Psoas muscle (tissue), 7 donors: ENCODE measurements at regions not wholly inside any gene's neighbourhood (a gene's known extent, or its start where the extent isn't known, plus 50 kb on each side); places are given as distances from the start of the nearest gene placed in this dataset.

ENCODE experiments used
- ATAC-seq, 4 donors: fragments of 200-7000 bp; cut with Tn5 transposase; one replicate each; pipeline ENCODE4 v1.9.1; 2020; ENCODE audit warnings: moderate library complexity in 3 of 4, mild to moderate bottlenecking in 2 of 4
- DNase-seq, 2 donors: peaks; one replicate each; pipeline ENCODE4 v3.0.0-alpha.2; 2020
- H3K27ac ChIP-seq: fragments of 200-600 bp; one replicate; pipeline ENCODE4 v1.8.0; 2022
- H3K27me3 ChIP-seq, 3 donors: fragments of 200-600 bp in 1 of 3; one replicate each; pipeline versions ENCODE4 v1.6.1 to v1.8.0; 2013 to 2022; ENCODE audit warnings: low read length in 2 of 3, mild to moderate bottlenecking in 2 of 3, moderate library complexity in 1 of 3; ENCODE audit not compliant: insufficient read depth in 3 of 3
- H3K36me3 ChIP-seq, 2 donors: fragments of 200-600 bp in 1 of 2; one replicate each; pipeline versions ENCODE4 v1.6.1 to v1.8.0; 2013 to 2022; ENCODE audit warnings: low read depth in 1 of 2, mild to moderate bottlenecking in 1 of 2, moderate library complexity in 1 of 2; ENCODE audit not compliant: insufficient read depth in 1 of 2
- H3K4me1 ChIP-seq: fragments of 200-600 bp; one replicate; pipeline ENCODE4 v1.8.0; 2022
- H3K4me3 ChIP-seq: fragments of 200-600 bp; one replicate; pipeline ENCODE4 v1.8.0; 2022; ENCODE audit warnings: mild to moderate bottlenecking
- H3K9me3 ChIP-seq: fragments of 200-600 bp; one replicate; pipeline ENCODE4 v1.8.0; 2022
- CTCF ChIP-seq: fragments of 200-600 bp; IDR thresholded peaks from one replicate; pipeline ENCODE4 v1.8.0; 2022; ENCODE audit warnings: antibody characterized with exemption
- WGBS, 3 donors: extraction: QIAGEN DNeasy Blood & Tissue Kit; methylation state at CpG; one replicate each; pipeline versions ENCODE4 v1.1.6 to v1.1.7; 2013; 5-methylcytosine and 5-hydroxymethylcytosine counted together
- intact Hi-C, 2 donors: fragments of 100-400 bp; cut with DNase I; formaldehyde crosslinking; loops; one replicate each; pipeline versions ENCODE4 v1.11.0 to v1.14.2; 2022
- donor health status: healthy with polysubstance abuse.
- donor health status: DM: no; HTN: no; CAD: no; lungs with moderate emphysema.
- donor health status: Bipolar disorder and iron deficiency.
- donor health status: healthy.
- donor health status: DM: yes; HTN: yes; CAD: no.
- donor health status: DM: no; HTN: no; CAD: no.
- donor health status: DM: yes; HTN: yes; CAD: no.

DNA sequence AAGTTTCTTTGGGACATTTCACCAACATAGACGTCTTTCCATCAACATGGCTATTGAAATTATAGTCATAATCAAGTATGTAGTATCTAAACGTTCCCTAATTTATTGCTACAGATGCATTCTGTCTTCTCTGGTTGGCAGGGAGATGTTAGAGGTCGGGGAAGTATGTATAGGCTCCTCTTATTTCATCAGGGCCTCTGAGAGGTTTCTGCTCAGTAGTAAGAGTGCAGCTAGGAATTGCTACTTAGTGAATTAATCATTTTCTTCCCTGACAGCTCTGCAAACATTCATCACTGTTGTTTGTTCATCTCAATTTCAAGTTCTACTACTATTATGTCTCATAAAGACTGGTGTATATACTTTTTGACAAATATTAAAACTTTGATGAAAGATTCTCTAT lies 309.7 kb upstream of the NR2F2 start:
- no peak for ATAC-seq

GRCh38 chr15:96023081-96023480 lies 307.4 kb upstream of the NR2F2 start:
- no peak for DNase-seq
- H3K4me3 ChIP-seq = no peak overlapping the region
- intact Hi-C loops = no loop called here
- H3K9me3 ChIP-seq = no peaks in the 10 kb centered on the region
- ATAC-seq = no peak
- no peak overlapping the region for H3K27ac ChIP-seq
- no peaks in the 10 kb centered on the region for H3K4me1 ChIP-seq
- H3K27me3 ChIP-seq = no peaks in the 10 kb centered on the region
- no peaks in the 10 kb centered on the region for H3K36me3 ChIP-seq
- no peak for TF ChIP-seq CTCF

More for the DNA sequence above, 309.7 kb upstream of the NR2F2 start:
- 56 to 75% (median 71%) methylated on average over 3 of the region's 3 CpGs for WGBS, 3 donors
- Histone ChIP-seq H3K4me1 (no peaks in the 10 kb centered on the region), H3K36me3 (no peaks in the 10 kb centered on the region), H3K27ac (no peak overlapping the region), H3K4me3 (no peak overlapping the region), H3K9me3 (no peaks in the 10 kb centered on the region), H3K27me3 (no peaks in the 10 kb centered on the region)
- intact Hi-C loops = no loop called here
- no peak for DNase-seq
- no peak for TF ChIP-seq CTCF

- no peak for DNase-seq
- WGBS, 3 donors = 72 to 92% (median 80%) methylated on average over 2 of the region's 2 CpGs
- no peak overlapping the region for H3K4me3 ChIP-seq
- no peak for ATAC-seq
- intact Hi-C loops = no loop called here
- no peaks in the 10 kb centered on the region for H3K36me3 ChIP-seq
- no peaks in the 10 kb centered on the region for H3K9me3 ChIP-seq
- no peaks in the 10 kb centered on the region for H3K4me1 ChIP-seq
- no peak overlapping the region for H3K27ac ChIP-seq
- no peak for TF ChIP-seq CTCF
- no peaks in the 10 kb centered on the region for H3K27me3 ChIP-seq
These were observed 303.0 kb upstream of the NR2F2 start for GRCh38 chr15:96027501-96027900.

DNA sequence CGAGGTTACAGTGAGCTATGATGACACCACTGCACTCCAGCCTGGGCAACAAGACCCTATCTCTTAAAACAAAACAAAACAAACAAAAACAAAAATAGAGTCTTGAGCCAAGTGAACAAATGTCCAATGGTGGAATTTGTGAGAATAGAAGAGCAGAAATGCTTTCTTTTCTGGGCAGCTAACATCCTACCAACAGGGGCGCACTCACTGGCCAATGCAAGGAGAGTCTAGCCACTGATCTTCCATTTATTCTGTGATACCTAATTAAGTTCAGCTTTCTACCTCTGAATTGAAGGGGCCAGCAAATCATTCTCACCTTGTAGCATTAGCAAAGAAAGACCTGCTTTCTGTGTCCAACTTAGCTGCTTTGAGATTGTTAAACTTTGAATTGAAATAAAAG lies 301.9 kb upstream of the NR2F2 start:
- Histone ChIP-seq H3K4me3 (no peak overlapping the region), H3K9me3 (no peaks in the 10 kb centered on the region), H3K27ac (no peak overlapping the region), H3K36me3 (no peaks in the 10 kb centered on the region), H3K27me3 (no peaks in the 10 kb centered on the region), H3K4me1 (no peaks in the 10 kb centered on the region)
- DNase-seq (no peak), ATAC-seq (no peak)
- TF ChIP-seq CTCF = no peak
- intact Hi-C loops = no loop called here
- WGBS, 3 donors = 84 to 95% (median 90%) methylated on average over 2 of the region's 2 CpGs

DNA sequence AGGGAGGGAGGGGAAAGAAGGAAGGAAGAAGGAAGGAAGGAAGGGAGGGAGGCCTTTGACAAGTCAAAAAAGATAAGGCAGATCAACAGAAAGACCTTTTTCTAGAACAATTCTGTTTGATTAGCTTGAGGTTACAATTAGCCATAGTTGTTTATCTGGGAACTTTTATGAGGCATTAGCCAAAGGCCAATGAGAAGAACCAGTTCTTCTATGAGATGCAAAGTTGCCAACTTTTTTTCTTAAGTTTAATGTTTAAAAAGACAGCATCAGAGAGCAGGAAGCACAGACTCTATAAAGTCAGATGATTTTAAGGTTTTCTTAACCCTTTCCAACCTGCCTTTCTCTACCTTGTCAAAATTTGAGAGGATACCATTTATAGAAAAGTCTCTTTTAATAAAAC lies 301.3 kb upstream of the NR2F2 start:
- TF ChIP-seq CTCF = no peak
- no peaks in the 10 kb centered on the region for H3K9me3 ChIP-seq
- H3K36me3 ChIP-seq = no peaks in the 10 kb centered on the region
- no peak for DNase-seq
- H3K27ac ChIP-seq = no peak overlapping the region
- intact Hi-C loops = no loop called here
- no peak overlapping the region for H3K4me3 ChIP-seq
- no peaks in the 10 kb centered on the region for H3K27me3 ChIP-seq
- H3K4me1 ChIP-seq = no peaks in the 10 kb centered on the region
- ATAC-seq = no peak
